ENCODE measurements at regions not wholly inside any gene's neighbourhood (a gene's known extent, or its start where the extent isn't known, plus 50 kb on each side); places are given as distances from the start of the nearest gene placed in this dataset.

- no peak for TF ChIP-seq ZBTB33 (IDR thresholded peaks at IDR 0.05; ENCODE audit: borderline replicate concordance, low read depth)
- TF ChIP-seq EZH2phosphoT487 (IDR thresholded peaks at IDR 0.05; ENCODE audit: borderline replicate concordance, low read depth), result no peak
Observed at GRCh38 chr14:101000711-101001250, 97.3 kb upstream of the RTL1 start (continued).

GRCh38 chr14:101001311-101002069 lies 98.0 kb upstream of the RTL1 start:
- H3K27ac ChIP-seq (ENCODE audit: low read depth in 2 of 2, low read length in 1 of 2), result no peak overlapping the region
- H3K9me2 ChIP-seq, result no peaks in the 10 kb centered on the region
- no peaks in the 10 kb centered on the region for H3F3A ChIP-seq (replicated peaks; ENCODE audit: insufficient read depth)
- H3K9me3 ChIP-seq, result no peaks in the 10 kb centered on the region
- no peak overlapping the region for H3K9ac ChIP-seq
- ChIA-PET POLR2A (no interaction called here), CTCF (interaction anchor here (0.6 to 0.9 kb wide), 2 partner anchors 49 to 221 kb away, joined by 3 read pairs; no protein-coding TSS in a partner anchor)
- H3K4me3 ChIP-seq (ENCODE audit: low read depth in 2 of 2, low read length in 1 of 2), result no peak overlapping the region
- no peak overlapping the region for H2AFZ ChIP-seq (ENCODE audit: low read depth)
- H4K20me1 ChIP-seq (ENCODE audit: insufficient read depth), result no peaks in the 10 kb centered on the region
- H3K79me2 ChIP-seq (ENCODE audit: insufficient read depth), result no peaks in the 10 kb centered on the region
- H3K4me1 ChIP-seq (ENCODE audit: control insufficient read depth in 1 of 2, insufficient read depth in 2 of 2, low read depth in 1 of 2, low read length in 1 of 2), result peaks cover 0 to 14% of the 10 kb centered on the region in 2 experiments; a peak in 1 of 4 replicates
- DNase-seq, result no peak
- WGBS (ENCODE audit: low lambda C conversion rate), result 66% methylated on average over 12 of the region's 12 CpGs
- TF ChIP-seq TEAD4 (IDR thresholded peaks at IDR 0.05; ENCODE audit: borderline replicate concordance, insufficient read depth) (no peak), YY1 (IDR thresholded peaks at IDR 0.05; ENCODE audit: low read depth) (no peak), SMC3 (IDR thresholded peaks at IDR 0.05; ENCODE audit: low read depth, low read length) (no peak), FOXJ3 (CRISPR knock-in tag; IDR thresholded peaks at IDR 0.05) (no peak), JUND (IDR thresholded peaks at IDR 0.05) (no peak), TCF12 (IDR thresholded peaks at IDR 0.05) (no peak), RXRA (IDR thresholded peaks at IDR 0.05; ENCODE audit: borderline replicate concordance, low read depth) (no peak), FOXM1 (IDR thresholded peaks at IDR 0.05; ENCODE audit: low read depth) (no peak), RFX5 (IDR thresholded peaks at IDR 0.05; ENCODE audit: low read length) (no peak), MAX (IDR thresholded peaks at IDR 0.05; ENCODE audit: low read depth) (no peak), GATA2 (CRISPR knock-in tag; IDR thresholded peaks at IDR 0.05) (no peak), EZH2phosphoT487 (IDR thresholded peaks at IDR 0.05; ENCODE audit: borderline replicate concordance, low read depth) (no peak), PBX3 (IDR thresholded peaks at IDR 0.05) (no peak), CTCF (IDR thresholded peaks at IDR 0.05) (no peak), TAF1 (IDR thresholded peaks at IDR 0.05; ENCODE audit: borderline replicate concordance, low read depth, low read length) (no peak), SIN3A (IDR thresholded peaks at IDR 0.05; ENCODE audit: borderline replicate concordance, low read depth, low read length) (no peak), ZBTB33 (IDR thresholded peaks at IDR 0.05; ENCODE audit: borderline replicate concordance, low read depth) (no peak)
- TF ChIP-seq, protein P1, sequence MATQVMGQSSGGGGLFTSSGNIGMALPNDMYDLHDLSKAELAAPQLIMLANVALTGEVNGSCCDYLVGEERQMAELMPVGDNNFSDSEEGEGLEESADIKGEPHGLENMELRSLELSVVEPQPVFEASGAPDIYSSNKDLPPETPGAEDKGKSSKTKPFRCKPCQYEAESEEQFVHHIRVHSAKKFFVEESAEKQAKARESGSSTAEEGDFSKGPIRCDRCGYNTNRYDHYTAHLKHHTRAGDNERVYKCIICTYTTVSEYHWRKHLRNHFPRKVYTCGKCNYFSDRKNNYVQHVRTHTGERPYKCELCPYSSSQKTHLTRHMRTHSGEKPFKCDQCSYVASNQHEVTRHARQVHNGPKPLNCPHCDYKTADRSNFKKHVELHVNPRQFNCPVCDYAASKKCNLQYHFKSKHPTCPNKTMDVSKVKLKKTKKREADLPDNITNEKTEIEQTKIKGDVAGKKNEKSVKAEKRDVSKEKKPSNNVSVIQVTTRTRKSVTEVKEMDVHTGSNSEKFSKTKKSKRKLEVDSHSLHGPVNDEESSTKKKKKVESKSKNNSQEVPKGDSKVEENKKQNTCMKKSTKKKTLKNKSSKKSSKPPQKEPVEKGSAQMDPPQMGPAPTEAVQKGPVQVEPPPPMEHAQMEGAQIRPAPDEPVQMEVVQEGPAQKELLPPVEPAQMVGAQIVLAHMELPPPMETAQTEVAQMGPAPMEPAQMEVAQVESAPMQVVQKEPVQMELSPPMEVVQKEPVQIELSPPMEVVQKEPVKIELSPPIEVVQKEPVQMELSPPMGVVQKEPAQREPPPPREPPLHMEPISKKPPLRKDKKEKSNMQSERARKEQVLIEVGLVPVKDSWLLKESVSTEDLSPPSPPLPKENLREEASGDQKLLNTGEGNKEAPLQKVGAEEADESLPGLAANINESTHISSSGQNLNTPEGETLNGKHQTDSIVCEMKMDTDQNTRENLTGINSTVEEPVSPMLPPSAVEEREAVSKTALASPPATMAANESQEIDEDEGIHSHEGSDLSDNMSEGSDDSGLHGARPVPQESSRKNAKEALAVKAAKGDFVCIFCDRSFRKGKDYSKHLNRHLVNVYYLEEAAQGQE (IDR thresholded peaks at IDR 0.05; ENCODE audit: low read depth, low read length), result no peak
- H3K36me3 ChIP-seq (replicated peaks in 1 of 2; ENCODE audit: control insufficient read depth in 1 of 2, insufficient read depth in 2 of 2, low read length in 1 of 2), result no peaks in the 10 kb centered on the region
- H3K27me3 ChIP-seq (ENCODE audit: insufficient read depth), result no peaks in the 10 kb centered on the region
- H3K4me2 ChIP-seq, result no peak overlapping the region

All from SK-N-SH (cell line).